Thyroid gland (tissue), 4 donors: ENCODE measurements at regions not wholly inside any gene's neighbourhood (a gene's known extent, or its start where the extent isn't known, plus 50 kb on each side); places are given as distances from the start of the nearest gene placed in this dataset.

ENCODE experiments used
- CTCF ChIP-seq, 6 experiments: fragments of 200-600 bp in 3 of 6; fragments of 450-650 bp in 3 of 6; sonication (generic) in 3 of 6; IDR thresholded peaks; one replicate each; pipeline ENCODE4 v1.5.1; 2016 to 2019; ENCODE audit warnings: antibody characterized with exemption in 6 of 6, mild to moderate bottlenecking in 2 of 6, inconsistent platforms in 1 of 6, moderate library complexity in 1 of 6
- POLR2A ChIP-seq, 2 donors: fragments of 450-650 bp; IDR thresholded peaks; one replicate each; pipeline ENCODE4 v1.6.1; 2017; ENCODE audit warnings: antibody characterized with exemption in 2 of 2, mild to moderate bottlenecking in 2 of 2, moderate library complexity in 1 of 2

- TF ChIP-seq POLR2A (IDR thresholded peaks at IDR 0.05) (no peak), CTCF (IDR thresholded peaks at IDR 0.05) (no peak)
These were observed 774.2 kb upstream of the EYS start for GRCh38 chr6:66481216-66481615.
